OCI-LY3 (cell line): ENCODE measurements at regions not wholly inside any gene's neighbourhood (a gene's known extent, or its start where the extent isn't known, plus 50 kb on each side); places are given as distances from the start of the nearest gene placed in this dataset.
"Not testable (repeated sequence)": the region's sequence is repeated elsewhere in the genome, so short reads cannot be mapped to it uniquely, and the experiment has no call there.

Experiments used
- H2AFZ ChIP-seq: fragments of 200-600, 300-600 bp; shearing (Covaris generic); 2 replicates; pipeline ENCODE4 v1.6.0; 2014; ENCODE audit warnings: antibody characterized with exemption, low read depth, low read length
- H3K27ac ChIP-seq: fragments of 200-600, 300-600 bp; sonication (generic); 2 replicates; pipeline ENCODE4 v1.5.1; 2014; ENCODE audit warnings: mild to moderate bottlenecking, low read length, moderate library complexity, mixed read lengths
- H3K27me3 ChIP-seq: fragments of 200-600, 300-600 bp; sonication (generic); 2 replicates; pipeline ENCODE4 v1.6.1; 2014; ENCODE audit warnings: low read depth, low read length, mixed read lengths
- H3K36me3 ChIP-seq: fragments of 200-600, 300-600 bp; sonication (generic); replicated peaks from 2 replicates; pipeline ENCODE3; 2014; ENCODE audit warnings: low read depth, low read length, mixed read lengths
- H3K4me1 ChIP-seq: fragments of 300-600, 200-600 bp; sonication (generic); 2 replicates; pipeline ENCODE4 v1.6.1; 2014; ENCODE audit warnings: low read length, mixed read lengths
- H3K4me2 ChIP-seq: fragments of 200-600, 300-600 bp; sonication (generic); 2 replicates; pipeline ENCODE4 v1.6.1; 2014; ENCODE audit warnings: low read length, mixed read lengths
- H3K4me3 ChIP-seq: fragments of 300-600, 200-600 bp; sonication (generic); 2 replicates; pipeline ENCODE4 v1.5.1; 2014; ENCODE audit warnings: antibody characterized with exemption, mild to moderate bottlenecking, low read length, moderate library complexity
- H3K79me2 ChIP-seq: fragments of 300-600, 200-600 bp; shearing (Covaris generic); 2 replicates; pipeline ENCODE4 v1.6.1; 2014; ENCODE audit warnings: mild to moderate bottlenecking, low read length, mixed read lengths
- H3K9ac ChIP-seq: fragments of 300-600, 200-600 bp; shearing (Covaris generic); 2 replicates; pipeline ENCODE4 v1.6.0; 2014; ENCODE audit warnings: mild to moderate bottlenecking, low read length, moderate library complexity
- H3K9me3 ChIP-seq: fragments of 200-600, 300-600 bp; shearing (Covaris generic); 2 replicates; pipeline ENCODE4 v1.6.1; 2014; ENCODE audit warnings: low read length, mixed read lengths; ENCODE audit not compliant: insufficient read depth
- H4K20me1 ChIP-seq: fragments of 200-600, 300-600 bp; sonication (generic); 2 replicates; pipeline ENCODE4 v1.6.1; 2016; ENCODE audit warnings: low read length, mixed read lengths; ENCODE audit not compliant: insufficient read depth
- EZH2phosphoT487 ChIP-seq: fragments of 200-600 bp; shearing (Covaris generic); IDR thresholded peaks from 2 replicates; pipeline ENCODE4 v1.6.1; 2018; ENCODE audit warnings: antibody characterized with exemption, mixed run types, low read depth
- TF ChIP-seq, protein P1 (sequence below): fragments of 200-600, 300-600 bp; sonication (generic); IDR thresholded peaks from 2 replicates; pipeline ENCODE4 v1.5.1; 2014; ENCODE audit warnings: antibody characterized with exemption, low read length, low read depth

GRCh38 chr5:52150501-52150900, 637.2 kb upstream of the ITGA1 start:
- Histone ChIP-seq H3K36me3 (no peaks in the 10 kb centered on the region), H3K4me1 (no peaks in the 10 kb centered on the region), H3K9ac (no peak overlapping the region), H4K20me1 (no peaks in the 10 kb centered on the region), H3K4me2 (no peak overlapping the region), H3K4me3 (no peak overlapping the region), H3K27ac (no peak overlapping the region), H3K9me3 (no peaks in the 10 kb centered on the region), H2AFZ (no peak overlapping the region), H3K79me2 (no peaks in the 10 kb centered on the region), H3K27me3 (no peaks in the 10 kb centered on the region)
- TF ChIP-seq EZH2phosphoT487 = no peak
- TF ChIP-seq, protein P1, sequence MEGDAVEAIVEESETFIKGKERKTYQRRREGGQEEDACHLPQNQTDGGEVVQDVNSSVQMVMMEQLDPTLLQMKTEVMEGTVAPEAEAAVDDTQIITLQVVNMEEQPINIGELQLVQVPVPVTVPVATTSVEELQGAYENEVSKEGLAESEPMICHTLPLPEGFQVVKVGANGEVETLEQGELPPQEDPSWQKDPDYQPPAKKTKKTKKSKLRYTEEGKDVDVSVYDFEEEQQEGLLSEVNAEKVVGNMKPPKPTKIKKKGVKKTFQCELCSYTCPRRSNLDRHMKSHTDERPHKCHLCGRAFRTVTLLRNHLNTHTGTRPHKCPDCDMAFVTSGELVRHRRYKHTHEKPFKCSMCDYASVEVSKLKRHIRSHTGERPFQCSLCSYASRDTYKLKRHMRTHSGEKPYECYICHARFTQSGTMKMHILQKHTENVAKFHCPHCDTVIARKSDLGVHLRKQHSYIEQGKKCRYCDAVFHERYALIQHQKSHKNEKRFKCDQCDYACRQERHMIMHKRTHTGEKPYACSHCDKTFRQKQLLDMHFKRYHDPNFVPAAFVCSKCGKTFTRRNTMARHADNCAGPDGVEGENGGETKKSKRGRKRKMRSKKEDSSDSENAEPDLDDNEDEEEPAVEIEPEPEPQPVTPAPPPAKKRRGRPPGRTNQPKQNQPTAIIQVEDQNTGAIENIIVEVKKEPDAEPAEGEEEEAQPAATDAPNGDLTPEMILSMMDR = no peak

DNA sequence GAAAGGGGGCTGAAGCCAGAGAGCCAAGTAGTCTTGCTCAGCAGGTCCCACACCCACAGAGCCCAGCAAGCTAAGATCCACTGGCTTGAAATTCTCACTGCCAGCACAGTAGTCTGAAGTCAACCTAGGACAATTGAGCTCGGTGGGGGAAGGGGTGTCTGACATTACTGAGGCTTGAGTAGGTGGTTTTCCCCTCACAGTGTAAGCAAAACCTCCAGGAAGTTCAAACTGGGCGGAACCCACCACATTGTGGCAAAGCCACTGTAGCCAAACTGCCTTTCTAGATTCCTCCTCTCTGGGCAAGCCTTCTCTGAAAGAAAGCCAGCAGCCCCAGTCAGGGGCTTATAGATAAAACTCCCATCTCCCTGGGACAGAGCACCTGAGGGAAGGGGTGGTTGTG, 630.9 kb upstream of the ITGA1 start:
- not testable (repeated sequence) for H3K4me2 ChIP-seq, H3K9ac ChIP-seq, H4K20me1 ChIP-seq, H3K4me1 ChIP-seq, H3K79me2 ChIP-seq, H3K27ac ChIP-seq, H3K27me3 ChIP-seq, H3K36me3 ChIP-seq, H3K4me3 ChIP-seq, H3K9me3 ChIP-seq, H2AFZ ChIP-seq

- H3K36me3 ChIP-seq, H4K20me1 ChIP-seq, H3K4me2 ChIP-seq, H3K27me3 ChIP-seq, H3K4me3 ChIP-seq, H3K4me1 ChIP-seq, H3K9ac ChIP-seq, H2AFZ ChIP-seq, H3K79me2 ChIP-seq, H3K9me3 ChIP-seq, H3K27ac ChIP-seq: not testable (repeated sequence)
These were observed 621.9 kb upstream of the ITGA1 start for GRCh38 chr5:52165806-52166205.

GRCh38 chr5:52173133-52173532, 614.6 kb upstream of the ITGA1 start:
- H3K9me3 ChIP-seq = no peaks in the 10 kb centered on the region
- no peak overlapping the region for H3K4me2 ChIP-seq
- no peaks in the 10 kb centered on the region for H3K4me1 ChIP-seq
- H2AFZ ChIP-seq = no peak overlapping the region
- no peaks in the 10 kb centered on the region for H3K27me3 ChIP-seq
- H3K79me2 ChIP-seq = no peaks in the 10 kb centered on the region
- no peaks in the 10 kb centered on the region for H4K20me1 ChIP-seq
- TF ChIP-seq, protein P1 = no peak
- TF ChIP-seq EZH2phosphoT487 = no peak
- no peaks in the 10 kb centered on the region for H3K36me3 ChIP-seq
- no peak overlapping the region for H3K9ac ChIP-seq
- H3K4me3 ChIP-seq = no peak overlapping the region
- no peak overlapping the region for H3K27ac ChIP-seq

GRCh38 chr5:52177193-52177592, 610.5 kb upstream of the ITGA1 start:
- Histone ChIP-seq H3K79me2 (no peaks in the 10 kb centered on the region), H3K36me3 (no peaks in the 10 kb centered on the region), H4K20me1 (no peaks in the 10 kb centered on the region), H3K4me1 (no peaks in the 10 kb centered on the region), H3K9me3 (no peaks in the 10 kb centered on the region), H3K4me2 (no peak overlapping the region), H3K9ac (no peak overlapping the region), H3K4me3 (no peak overlapping the region), H2AFZ (no peak overlapping the region), H3K27ac (no peak overlapping the region), H3K27me3 (no peaks in the 10 kb centered on the region)
- no peak for TF ChIP-seq EZH2phosphoT487
- TF ChIP-seq, protein P1 = no peak
